Neuronal stem cell (in vitro differentiated cells): ENCODE measurements at regions not wholly inside any gene's neighbourhood (a gene's known extent, or its start where the extent isn't known, plus 50 kb on each side); places are given as distances from the start of the nearest gene placed in this dataset.

ENCODE experiments used
- DNase-seq: peaks from one replicate; pipeline ENCODE4 v3.0.0-alpha.2; 2013; ENCODE audit warnings: low spot score
- H2AFZ ChIP-seq: one replicate; pipeline ENCODE4 v1.6.1; 2013; ENCODE audit warnings: mild to moderate bottlenecking, low read length, inconsistent platforms
- H2AK5ac ChIP-seq: 2 replicates; pipeline ENCODE4 v1.6.1; 2013; ENCODE audit warnings: low read depth, mild to moderate bottlenecking, inconsistent platforms, low read length, moderate library complexity, mixed read lengths
- H2BK120ac ChIP-seq: 2 replicates; pipeline ENCODE4 v1.6.1; 2013; ENCODE audit warnings: low read depth, mild to moderate bottlenecking, inconsistent platforms, low read length, moderate library complexity, mixed read lengths
- H2BK12ac ChIP-seq: one replicate; pipeline ENCODE4 v1.6.1; 2013; ENCODE audit warnings: low read length, inconsistent platforms
- H2BK15ac ChIP-seq: 2 replicates; pipeline ENCODE4 v1.6.1; 2013; ENCODE audit warnings: mild to moderate bottlenecking, low read length, inconsistent platforms, mixed read lengths
- H2BK5ac ChIP-seq: one replicate; pipeline ENCODE4 v1.6.1; 2013; ENCODE audit warnings: inconsistent platforms, mild to moderate bottlenecking, low read length, moderate library complexity
- H3K14ac ChIP-seq: one replicate; pipeline ENCODE4 v1.6.1; 2013; ENCODE audit warnings: low read length, inconsistent platforms
- H3K18ac ChIP-seq: 2 replicates; pipeline ENCODE4 v1.6.1; 2013; ENCODE audit warnings: low read length, inconsistent platforms
- H3K23ac ChIP-seq: 2 replicates; pipeline ENCODE4 v1.6.1; 2013; ENCODE audit warnings: low read depth, mild to moderate bottlenecking, mixed read lengths, low read length, inconsistent platforms; ENCODE audit not compliant: poor library complexity
- H3K27ac ChIP-seq: replicated peaks from 3 replicates; pipeline ENCODE4 v1.5.1; 2013; ENCODE audit warnings: low read length, inconsistent platforms
- H3K27me3 ChIP-seq, 3 experiments: 2 replicates each; pipeline ENCODE4 v1.6.1; 2013; ENCODE audit warnings: low read length in 3 of 3, mild to moderate bottlenecking in 2 of 3, inconsistent platforms in 1 of 3, low read depth in 1 of 3, mixed read lengths in 1 of 3, moderate library complexity in 1 of 3; ENCODE audit not compliant: control insufficient read depth in 3 of 3, insufficient read depth in 3 of 3
- H3K36me3 ChIP-seq, 2 donors: replicated peaks in 1 of 2; 2 replicates each; pipeline ENCODE4 v1.6.1; 2013; ENCODE audit warnings: low read length in 2 of 2; ENCODE audit not compliant: control insufficient read depth in 2 of 2, insufficient read depth in 2 of 2
- H3K4ac ChIP-seq: 2 replicates; pipeline ENCODE4 v1.6.1; 2013; ENCODE audit warnings: inconsistent platforms, mild to moderate bottlenecking, low read length, moderate library complexity
- H3K4me1 ChIP-seq, 2 donors: 1 replicate in 1 of 2; 2 replicates in 1 of 2; pipeline ENCODE4 v1.6.1; 2013; ENCODE audit warnings: low read length in 2 of 2, low read depth in 1 of 2; ENCODE audit not compliant: control insufficient read depth in 2 of 2, insufficient read depth in 1 of 2
- H3K4me2 ChIP-seq: one replicate; pipeline ENCODE4 v1.6.1; 2013; ENCODE audit warnings: mild to moderate bottlenecking, low read length, inconsistent platforms; ENCODE audit not compliant: insufficient read depth, poor library complexity, severe bottlenecking
- H3K4me3 ChIP-seq, 2 donors: 2 replicates each; pipeline ENCODE4 v1.5.1; 2013; ENCODE audit warnings: low read length in 2 of 2, mild to moderate bottlenecking in 2 of 2, inconsistent platforms in 1 of 2, moderate library complexity in 1 of 2
- H3K79me1 ChIP-seq: one replicate; pipeline ENCODE4 v1.6.1; 2013; ENCODE audit warnings: low read depth, mild to moderate bottlenecking, inconsistent platforms, low read length, moderate library complexity
- H3K9ac ChIP-seq: one replicate; pipeline ENCODE4 v1.6.1; 2013; ENCODE audit warnings: mild to moderate bottlenecking, low read depth, low read length, inconsistent platforms; ENCODE audit not compliant: poor library complexity
- H3K9me3 ChIP-seq, 2 donors: replicated peaks in 1 of 2; 2 replicates each; pipeline versions ENCODE3 to v1.6.1; 2013; ENCODE audit warnings: low read length in 2 of 2, mild to moderate bottlenecking in 2 of 2, inconsistent platforms in 1 of 2, low read depth in 1 of 2, mixed read lengths in 1 of 2, moderate library complexity in 1 of 2; ENCODE audit not compliant: control insufficient read depth in 2 of 2, insufficient read depth in 1 of 2
- H4K8ac ChIP-seq: one replicate; pipeline ENCODE4 v1.6.1; 2013; ENCODE audit warnings: low read depth, mild to moderate bottlenecking, inconsistent platforms, low read length, moderate library complexity
- H4K91ac ChIP-seq: one replicate; pipeline ENCODE4 v1.6.1; 2013; ENCODE audit warnings: low read length, low read depth, mild to moderate bottlenecking, inconsistent platforms; ENCODE audit not compliant: poor library complexity
- WGBS, 2 donors: extraction: QIAGEN DNeasy Blood & Tissue Kit; methylation state at CpG; one replicate each; pipeline ENCODE4 v1.1.7; 2013; ENCODE audit warnings: missing lambda C conversion rate in 2 of 2, mixed read lengths in 1 of 2; ENCODE audit not compliant: insufficient read length in 2 of 2, insufficient replicate concordance in 1 of 2; ENCODE audit errors: extremely low coverage in 2 of 2; 5-methylcytosine and 5-hydroxymethylcytosine counted together

GRCh38 chr4:149218672-149219071, 597.0 kb downstream of the IQCM start:
- Histone ChIP-seq H3K79me1 (no peaks in the 10 kb centered on the region), H3K36me3 (no peaks in the 10 kb centered on the region), H3K4ac (no peak overlapping the region), H2BK120ac (no peak overlapping the region), H3K4me2 (no peak overlapping the region), H4K91ac (no peak overlapping the region), H3K27ac (no peak overlapping the region), H2AFZ (no peak overlapping the region), H3K27me3 (no peaks in the 10 kb centered on the region), H2AK5ac (no peak overlapping the region), H2BK12ac (no peak overlapping the region), H3K18ac (no peak overlapping the region), H4K8ac (no peak overlapping the region), H3K23ac (no peak overlapping the region), H2BK5ac (no peak overlapping the region), H3K9me3 (peaks cover 0 to 3% of the 10 kb centered on the region in 2 donors), H2BK15ac (no peak overlapping the region), H3K14ac (no peak overlapping the region), H3K9ac (no peak overlapping the region), H3K4me3 (no peak overlapping the region), H3K4me1 (no peaks in the 10 kb centered on the region)
- no peak for DNase-seq
- WGBS, 2 donors, result no CpG with 5 or more reads among the region's 4 CpGs

GRCh38 chr4:149214301-149214700, 601.3 kb downstream of the IQCM start:
- Histone ChIP-seq H3K27ac (no peak overlapping the region), H4K8ac (no peak overlapping the region), H3K79me1 (no peaks in the 10 kb centered on the region), H3K4me3 (no peak overlapping the region), H3K36me3 (no peaks in the 10 kb centered on the region), H2AFZ (no peak overlapping the region), H2BK5ac (no peak overlapping the region), H3K9ac (no peak overlapping the region), H3K4me2 (no peak overlapping the region), H2AK5ac (no peak overlapping the region), H3K4me1 (no peaks in the 10 kb centered on the region), H3K18ac (no peak overlapping the region), H4K91ac (no peak overlapping the region), H3K4ac (no peak overlapping the region), H3K23ac (no peak overlapping the region), H2BK120ac (no peak overlapping the region), H2BK15ac (no peak overlapping the region), H3K14ac (no peak overlapping the region), H3K27me3 (no peaks in the 10 kb centered on the region), H3K9me3 (peaks cover 0 to 3% of the 10 kb centered on the region in 2 donors), H2BK12ac (no peak overlapping the region)
- no peak for DNase-seq

GRCh38 chr4:149211876-149212275, 603.8 kb downstream of the IQCM start:
- no peak overlapping the region for H2BK12ac ChIP-seq
- H3K27ac ChIP-seq, result no peak overlapping the region
- H3K14ac ChIP-seq, result no peak overlapping the region
- no peaks in the 10 kb centered on the region for H3K4me1 ChIP-seq
- no peaks in the 10 kb centered on the region for H3K79me1 ChIP-seq
- no peak overlapping the region for H2BK120ac ChIP-seq
- no peak overlapping the region for H3K4me3 ChIP-seq
- no peak overlapping the region for H3K4me2 ChIP-seq
- H4K91ac ChIP-seq, result no peak overlapping the region
- H3K27me3 ChIP-seq, result no peaks in the 10 kb centered on the region
- H3K18ac ChIP-seq, result no peak overlapping the region
- no peak overlapping the region for H2BK15ac ChIP-seq
- no peak overlapping the region for H2BK5ac ChIP-seq
- H4K8ac ChIP-seq, result no peak overlapping the region
- H2AK5ac ChIP-seq, result no peak overlapping the region
- H3K36me3 ChIP-seq, result no peaks in the 10 kb centered on the region
- no peak for DNase-seq
- no peak overlapping the region for H3K4ac ChIP-seq
- no peak overlapping the region for H3K23ac ChIP-seq
- no CpG with 5 or more reads among the region's 1 CpG for WGBS, 2 donors
- H2AFZ ChIP-seq, result no peak overlapping the region
- H3K9me3 ChIP-seq, result no peaks in the 10 kb centered on the region
- H3K9ac ChIP-seq, result no peak overlapping the region

- DNase-seq, result no peak
- no peaks in the 10 kb centered on the region for H3K4me1 ChIP-seq
- no peaks in the 10 kb centered on the region for H3K27me3 ChIP-seq
- no peak overlapping the region for H3K4me3 ChIP-seq
- no peak overlapping the region for H2BK120ac ChIP-seq
- H3K23ac ChIP-seq, result no peak overlapping the region
- H3K9ac ChIP-seq, result no peak overlapping the region
- H3K18ac ChIP-seq, result no peak overlapping the region
- no CpG with 5 or more reads among the region's 4 CpGs for WGBS, 2 donors
- H3K9me3 ChIP-seq, result no peaks in the 10 kb centered on the region
- no peaks in the 10 kb centered on the region for H3K36me3 ChIP-seq
- no peak overlapping the region for H2BK5ac ChIP-seq
- no peak overlapping the region for H2AK5ac ChIP-seq
- no peak overlapping the region for H3K27ac ChIP-seq
- no peak overlapping the region for H2BK12ac ChIP-seq
- no peak overlapping the region for H2BK15ac ChIP-seq
- H4K8ac ChIP-seq, result no peak overlapping the region
- H3K14ac ChIP-seq, result no peak overlapping the region
- H4K91ac ChIP-seq, result no peak overlapping the region
- H3K4me2 ChIP-seq, result no peak overlapping the region
- no peak overlapping the region for H2AFZ ChIP-seq
- no peak overlapping the region for H3K4ac ChIP-seq
- no peaks in the 10 kb centered on the region for H3K79me1 ChIP-seq
These were observed 612.2 kb downstream of the IQCM start for GRCh38 chr4:149203256-149204001.
